IMR-90 (cell line): ENCODE measurements at regions not wholly inside any gene's neighbourhood (a gene's known extent, or its start where the extent isn't known, plus 50 kb on each side); places are given as distances from the start of the nearest gene placed in this dataset.

Experiments
- ATAC-seq: fragments of 200-7000 bp; cut with Tn5 transposase; 2 replicates; pipeline ENCODE4 v1.9.1; 2020; ENCODE audit warnings: low read depth, mild to moderate bottlenecking, moderate library complexity
- BruUV-seq: library from RNA; stranded (reverse); fragments of 400-500 nt; replicated peaks from 2 replicates; lab custom pipeline; 2021; lab: Mats Ljungman, UMichigan
- CTCF ChIA-PET: fragments of 300-600 bp; formaldehyde crosslinking; extraction: SDS; loops from one replicate; lab custom pipeline; 2021; ENCODE audit warnings: antibody characterized with exemption; lab: Yijun Ruan, JAX
- POLR2A ChIA-PET: fragments of 300-600 bp; sonication (Branson Sonifier 250); formaldehyde crosslinking; loops from one replicate; lab custom pipeline; 2022; ENCODE audit warnings: antibody characterized with exemption; ENCODE audit not compliant: unreplicated experiment; lab: Charles Lee
- DNase-seq: peaks from one replicate; pipeline ENCODE4 v3.0.0; 2013
- H2AFZ ChIP-seq: replicated peaks from 2 replicates; pipeline ENCODE3; 2013; ENCODE audit warnings: low read length, mild to moderate bottlenecking; ENCODE audit not compliant: poor library complexity
- H2AK5ac ChIP-seq: 2 replicates; pipeline ENCODE4 v1.6.1; 2013; ENCODE audit warnings: low read depth, low read length, inconsistent platforms
- H2AK9ac ChIP-seq: replicated peaks from 2 replicates; pipeline ENCODE3; 2013; ENCODE audit warnings: mild to moderate bottlenecking, low read depth, low read length, moderate library complexity; ENCODE audit not compliant: poor library complexity
- H2BK120ac ChIP-seq: 2 replicates; pipeline ENCODE4 v1.6.1; 2013; ENCODE audit warnings: low read depth, low read length, inconsistent platforms
- H2BK15ac ChIP-seq: 3 replicates; pipeline ENCODE4 v1.6.1; 2013; ENCODE audit warnings: low read depth, low read length, inconsistent platforms
- H2BK20ac ChIP-seq: 2 replicates; pipeline ENCODE4 v1.6.1; 2013; ENCODE audit warnings: low read depth, mild to moderate bottlenecking, inconsistent platforms, low read length, moderate library complexity
- H2BK5ac ChIP-seq: 2 replicates; pipeline ENCODE4 v1.6.1; 2013; ENCODE audit warnings: mild to moderate bottlenecking, low read depth, low read length, inconsistent platforms; ENCODE audit not compliant: poor library complexity, severe bottlenecking
- H3K14ac ChIP-seq: replicated peaks from 2 replicates; pipeline ENCODE4 v1.6.1; 2013; ENCODE audit warnings: low read depth, low read length, inconsistent platforms
- H3K18ac ChIP-seq: 2 replicates; pipeline ENCODE4 v1.6.1; 2013; ENCODE audit warnings: low read depth, low read length, control low read depth
- H3K23ac ChIP-seq: 2 replicates; pipeline ENCODE4 v1.6.1; 2013; ENCODE audit warnings: low read depth, low read length, inconsistent platforms
- H3K27ac ChIP-seq: 2 replicates; pipeline ENCODE4 v1.5.1; 2013; ENCODE audit warnings: mild to moderate bottlenecking, control low read depth, low read length; ENCODE audit not compliant: insufficient read depth
- H3K27me3 ChIP-seq: 2 replicates; pipeline ENCODE4 v1.6.1; 2013; ENCODE audit warnings: low read length; ENCODE audit not compliant: control insufficient read depth, insufficient read depth
- H3K36me3 ChIP-seq: 2 replicates; pipeline ENCODE4 v1.6.1; 2013; ENCODE audit warnings: low read length, mixed read lengths; ENCODE audit not compliant: control insufficient read depth, insufficient read depth
- H3K4ac ChIP-seq: 2 replicates; pipeline ENCODE4 v1.6.1; 2013; ENCODE audit warnings: low read depth, low read length, inconsistent platforms
- H3K4me1 ChIP-seq: 2 replicates; pipeline ENCODE4 v1.6.1; 2013; ENCODE audit warnings: low read length, mixed read lengths; ENCODE audit not compliant: control insufficient read depth, insufficient read depth
- H3K4me2 ChIP-seq: 2 replicates; pipeline ENCODE4 v1.6.1; 2013; ENCODE audit warnings: low read depth, mild to moderate bottlenecking, control low read depth, low read length, moderate library complexity
- H3K4me3 ChIP-seq: 2 replicates; pipeline ENCODE4 v1.5.1; 2013; ENCODE audit warnings: low read depth, mild to moderate bottlenecking, control low read depth, low read length, moderate library complexity; ENCODE audit not compliant: insufficient read depth
- H3K56ac ChIP-seq: 2 replicates; pipeline ENCODE4 v1.6.1; 2013; ENCODE audit warnings: low read length, inconsistent platforms; ENCODE audit not compliant: insufficient read depth; ENCODE audit errors: extremely low read depth
- H3K79me1 ChIP-seq, 2 experiments: 2 replicates each; pipeline ENCODE4 v1.6.1; 2013; ENCODE audit warnings: low read length in 2 of 2, inconsistent platforms in 1 of 2, low read depth in 1 of 2
- H3K9ac ChIP-seq: 2 replicates; pipeline ENCODE4 v1.6.1; 2013; ENCODE audit warnings: low read depth, low read length, control low read depth
- H3K9me1 ChIP-seq: 2 replicates; pipeline ENCODE4 v1.6.1; 2013; ENCODE audit warnings: low read length, inconsistent platforms; ENCODE audit not compliant: insufficient read depth
- H3K9me3 ChIP-seq: 2 replicates; pipeline ENCODE4 v1.6.1; 2013; ENCODE audit warnings: low read length; ENCODE audit not compliant: control insufficient read depth, insufficient read depth
- H4K20me1 ChIP-seq: 2 replicates; pipeline ENCODE4 v1.6.1; 2013; ENCODE audit warnings: low read length, inconsistent platforms; ENCODE audit not compliant: insufficient read depth
- H4K5ac ChIP-seq: 2 replicates; pipeline ENCODE4 v1.6.1; 2013; ENCODE audit warnings: mild to moderate bottlenecking, low read depth, low read length, control low read depth
- H4K8ac ChIP-seq, 2 experiments: 2 replicates each; pipeline ENCODE4 v1.6.1; 2013; ENCODE audit warnings: low read depth in 2 of 2, low read length in 2 of 2, control low read depth in 1 of 2, inconsistent platforms in 1 of 2
- H4K91ac ChIP-seq: 2 replicates; pipeline ENCODE4 v1.6.1; 2013; ENCODE audit warnings: low read depth, low read length, inconsistent platforms; ENCODE audit not compliant: insufficient read depth
- BHLHE40 ChIP-seq: fragments of 150-350 bp; IDR thresholded peaks from 2 replicates; pipeline ENCODE4 v1.6.1; 2016; ENCODE audit warnings: mild to moderate bottlenecking, low read depth, low read length
- CEBPB ChIP-seq: IDR thresholded peaks from 2 replicates; pipeline ENCODE4 v1.6.1; 2012; ENCODE audit warnings: low read depth, low read length, improper control_type of control experiment
- CHD1 ChIP-seq: IDR thresholded peaks from 2 replicates; pipeline ENCODE4 v1.6.1; 2012; ENCODE audit warnings: low read depth, low read length, improper control_type of control experiment
- CTCF ChIP-seq: conservative IDR thresholded peaks from 2 replicates; pipeline ENCODE4 v1.5.1; 2012; ENCODE audit warnings: mild to moderate bottlenecking, low read depth, low read length, improper control_type of control experiment
- FOS ChIP-seq: fragments of 150-350 bp; IDR thresholded peaks from 2 replicates; pipeline ENCODE4 v1.6.1; 2016; ENCODE audit warnings: low read depth, low read length
- MAFK ChIP-seq: IDR thresholded peaks from 2 replicates; pipeline ENCODE4 v1.6.1; 2012; ENCODE audit warnings: low read depth, low read length, improper control_type of control experiment
- MAZ ChIP-seq: IDR thresholded peaks from 2 replicates; pipeline ENCODE4 v1.6.1; 2012; ENCODE audit warnings: low read depth, mild to moderate bottlenecking, low read length, improper control_type of control experiment, moderate library complexity, borderline replicate concordance
- MXI1 ChIP-seq: IDR thresholded peaks from 2 replicates; pipeline ENCODE4 v1.6.1; 2012; ENCODE audit warnings: low read depth, mild to moderate bottlenecking, low read length, moderate library complexity, borderline replicate concordance
- NFE2L2 ChIP-seq: fragments of 150-350 bp; IDR thresholded peaks from 2 replicates; pipeline ENCODE4 v1.6.1; 2016; ENCODE audit warnings: low read depth, mild to moderate bottlenecking, low read length
- POLR2A ChIP-seq: IDR thresholded peaks from 2 replicates; pipeline ENCODE4 v1.6.1; 2012; ENCODE audit warnings: mild to moderate bottlenecking, low read depth, low read length
- RAD21 ChIP-seq: IDR thresholded peaks from 2 replicates; pipeline ENCODE4 v1.6.1; 2012; ENCODE audit warnings: low read length, improper control_type of control experiment
- RCOR1 ChIP-seq: IDR thresholded peaks from 2 replicates; pipeline ENCODE4 v1.6.1; 2012; ENCODE audit warnings: mild to moderate bottlenecking, low read length, improper control_type of control experiment; ENCODE audit not compliant: insufficient replicate concordance
- RFX5 ChIP-seq: IDR thresholded peaks from 2 replicates; pipeline ENCODE4 v1.8.0; 2012; ENCODE audit warnings: low read depth, mild to moderate bottlenecking, low read length, moderate library complexity
- USF2 ChIP-seq: fragments of 150-350 bp; IDR thresholded peaks from 2 replicates; pipeline ENCODE4 v1.6.1; 2017; ENCODE audit warnings: mild to moderate bottlenecking, antibody characterized with exemption, low read length, low read depth
- WGBS, 2 experiments: methylation state at CpG; one replicate each; pipeline versions ENCODE4 v1.1.5 to v1.1.7; 2013; ENCODE audit warnings: missing lambda C conversion rate in 2 of 2; ENCODE audit not compliant: insufficient read length in 1 of 2; ENCODE audit errors: extremely low coverage in 2 of 2; 5-methylcytosine and 5-hydroxymethylcytosine counted together
- dilution Hi-C: fragments of 300-500 bp; cut with HindIII; formaldehyde crosslinking; loops from one replicate; pipeline ENCODE4 v1.14.3; 2018; ENCODE audit warnings: low sequenced_read_pairs; ENCODE audit not compliant: unreplicated experiment
- in situ Hi-C: fragments of 300-500 bp; cut with MboI; formaldehyde crosslinking; loops from 3 replicates; pipeline ENCODE4 v1.14.3; 2019; ENCODE audit warnings: low sequenced_read_pairs, inconsistent platforms, mixed read lengths
- intact Hi-C: fragments of 100-400 bp; cut with micrococcal nuclease; formaldehyde crosslinking; loops from 2 replicates; pipeline ENCODE4 v1.10.0; 2022

DNA sequence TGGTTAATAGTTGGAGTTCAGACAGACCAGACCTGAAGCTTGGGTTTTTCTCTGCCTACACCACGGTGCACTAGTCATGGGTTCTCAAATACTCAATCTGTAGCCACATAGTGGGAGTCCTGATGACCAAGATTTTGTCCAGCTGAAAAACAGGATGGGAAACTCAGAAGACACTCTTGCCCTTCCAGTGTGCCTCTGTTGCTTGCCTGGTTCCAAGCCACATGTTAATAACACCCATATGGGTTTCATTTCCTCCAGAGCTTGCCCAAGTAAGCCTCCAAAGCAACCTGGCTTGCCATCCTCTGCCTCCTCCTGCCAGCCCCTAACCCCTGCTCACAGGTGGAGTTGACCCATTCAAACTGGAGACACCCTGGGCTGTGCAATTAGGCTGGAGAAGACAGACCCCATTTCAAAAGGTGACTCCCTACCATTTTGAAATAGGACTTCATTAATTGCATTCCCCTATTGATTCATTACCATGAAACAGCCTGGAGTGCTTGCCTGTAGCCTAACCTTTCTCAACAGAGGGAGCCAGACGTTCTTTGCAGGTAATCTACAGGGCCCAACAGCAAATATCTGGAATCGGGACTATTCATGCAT lies 108.0 kb upstream of the HABP2 start (continued):
- TF ChIP-seq RCOR1 = no peak
- TF ChIP-seq BHLHE40 = no peak
- TF ChIP-seq MAZ = no peak
- TF ChIP-seq POLR2A = no peak

DNA sequence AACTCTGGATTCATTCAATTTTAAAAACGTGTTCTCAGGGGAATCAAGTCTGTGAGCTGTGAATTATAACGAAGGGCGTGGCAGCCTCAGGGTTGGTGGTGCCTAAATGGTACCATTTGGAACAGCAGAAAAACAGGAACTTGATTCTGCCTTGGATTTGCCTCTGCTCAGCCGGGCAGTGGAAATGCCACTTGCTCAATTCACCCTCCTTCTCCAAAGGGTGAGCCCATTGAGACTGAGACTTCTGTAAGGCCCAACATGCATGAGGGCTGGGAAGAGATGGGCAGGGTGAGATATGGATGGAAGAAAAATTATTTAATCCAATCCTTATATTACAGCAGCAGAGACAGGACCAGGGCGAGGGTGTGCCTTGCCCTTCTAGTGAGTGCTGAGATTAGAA lies 107.1 kb upstream of the HABP2 start:
- no peaks in the 10 kb centered on the region; the same call in 1 of the 2 replicates for H3K9me1 ChIP-seq
- POLR2A ChIA-PET = no interaction called here
- no peak overlapping the region for H3K18ac ChIP-seq
- DNase-seq = no peak
- no peaks in the 10 kb centered on the region for H3K9me3 ChIP-seq
- no peak overlapping the region for H4K8ac ChIP-seq
- no peak overlapping the region for H4K91ac ChIP-seq
- no peak overlapping the region for H3K4me3 ChIP-seq
- H3K4ac ChIP-seq = no peak overlapping the region
- no peak overlapping the region for H3K14ac ChIP-seq
- no peak overlapping the region for H4K5ac ChIP-seq
- no peak overlapping the region for H3K4me2 ChIP-seq
- no peak overlapping the region for H2BK15ac ChIP-seq
- H3K23ac ChIP-seq = no peak overlapping the region
- H2AK5ac ChIP-seq = no peak overlapping the region
- dilution Hi-C loops = no loop called here
- H3K79me1 ChIP-seq = no peaks in the 10 kb centered on the region
- no peak overlapping the region for H2BK120ac ChIP-seq
- ATAC-seq = no peak
- no peak overlapping the region for H3K27ac ChIP-seq
- H2BK5ac ChIP-seq = no peak overlapping the region
- no CpG with 5 or more reads among the region's 5 CpGs for WGBS, 2 experiments
- no peaks in the 10 kb centered on the region; the same call in 1 of the 2 replicates for H3K27me3 ChIP-seq
- no peaks in the 10 kb centered on the region; the same call in 1 of the 2 replicates for H4K20me1 ChIP-seq
- no peak overlapping the region for H2AFZ ChIP-seq
- no peak overlapping the region for H3K56ac ChIP-seq
- H3K4me1 ChIP-seq = no peaks in the 10 kb centered on the region
- no peaks in the 10 kb centered on the region for H3K36me3 ChIP-seq
- BruUV-seq = no TSS peak
- intact Hi-C loops = no loop called here
- H2BK20ac ChIP-seq = no peak overlapping the region
- no peak overlapping the region for H3K9ac ChIP-seq
- no peak overlapping the region for H2AK9ac ChIP-seq
- in situ Hi-C loops = no loop called here
- CTCF ChIA-PET = no interaction called here
- TF ChIP-seq BHLHE40 = no peak
- TF ChIP-seq CTCF = no peak
- no peak for TF ChIP-seq RFX5
- no peak for TF ChIP-seq RAD21
- TF ChIP-seq CHD1 = no peak
- no peak for TF ChIP-seq MXI1
- TF ChIP-seq FOS = no peak
- TF ChIP-seq MAZ = no peak
- no peak for TF ChIP-seq RCOR1
- TF ChIP-seq MAFK = no peak
- no peak for TF ChIP-seq NFE2L2
- TF ChIP-seq CEBPB = no peak
- no peak for TF ChIP-seq POLR2A
- TF ChIP-seq USF2 = no peak
